Endothelial cell of umbilical vein (primary cell): ENCODE measurements at regions not wholly inside any gene's neighbourhood (a gene's known extent, or its start where the extent isn't known, plus 50 kb on each side); places are given as distances from the start of the nearest gene placed in this dataset.
"Not testable (repeated sequence)": the region's sequence is repeated elsewhere in the genome, so short reads cannot be mapped to it uniquely, and the experiment has no call there.

Experiments
- BruUV-seq: library from RNA; stranded (reverse); fragments of 400-500 nt; replicated peaks from 2 replicates; lab custom pipeline; 2021; lab: Mats Ljungman, UMichigan
- CTCF ChIA-PET: fragments of 300-600, 350-600 bp; sonication (Branson Sonifier 250); formaldehyde crosslinking; loops from one replicate; lab custom pipeline; 2021; ENCODE audit warnings: antibody characterized with exemption, inconsistent platforms; lab: Charles Lee
- POLR2A ChIA-PET: fragments of 300-600, 350-600 bp; sonication (Branson Sonifier 250); formaldehyde crosslinking; loops from one replicate; lab custom pipeline; 2021; ENCODE audit warnings: antibody characterized with exemption, inconsistent platforms; lab: Charles Lee
- DNase-seq: peaks from one replicate; pipeline ENCODE4 v3.0.0-alpha.2; 2011; ENCODE audit warnings: low read depth, low spot score
- FAIRE-seq: peaks from 2 replicates; lab custom pipeline; 2011; peaks lifted over from hg19 to GRCh38; lab: Jason Lieb, UNC
- H2AFZ ChIP-seq: 2 replicates; pipeline ENCODE4 v1.6.0; 2012; ENCODE audit warnings: low read depth, low read length, control low read depth, inconsistent platforms
- H3K27ac ChIP-seq: 2 replicates; pipeline ENCODE4 v1.5.1; 2011; ENCODE audit warnings: low read depth, mild to moderate bottlenecking, control low read depth, low read length, moderate library complexity; ENCODE audit not compliant: insufficient read depth
- H3K27me3 ChIP-seq, 2 experiments: 2 replicates each; pipeline versions ENCODE4 v1.6.0 to v1.6.1; 2011; ENCODE audit warnings: low read length in 2 of 2, mixed read lengths in 1 of 2; ENCODE audit not compliant: control insufficient read depth in 2 of 2, insufficient read depth in 2 of 2
- H3K36me3 ChIP-seq, 2 experiments: 2 replicates in 1 of 2; 3 replicates in 1 of 2; pipeline ENCODE4 v1.5.1; 2011; ENCODE audit warnings: low read length in 2 of 2, mild to moderate bottlenecking in 1 of 2, moderate library complexity in 1 of 2; ENCODE audit not compliant: control insufficient read depth in 2 of 2, insufficient read depth in 2 of 2; ENCODE audit errors: extremely low read depth in 1 of 2
- H3K4me1 ChIP-seq: 3 replicates; pipeline ENCODE4 v1.5.1; 2011; ENCODE audit warnings: mild to moderate bottlenecking, low read length; ENCODE audit not compliant: control insufficient read depth, insufficient read depth; ENCODE audit errors: extremely low read depth
- H3K4me2 ChIP-seq: 2 replicates; pipeline ENCODE4 v1.6.1; 2011; ENCODE audit warnings: low read length, control low read depth, mixed read lengths; ENCODE audit not compliant: insufficient read depth
- H3K4me3 ChIP-seq, 3 experiments: fragments of 200-600 bp in 1 of 3; sonication (generic), shearing (Covaris generic) in 1 of 3; replicated peaks in 1 of 3; 2 replicates each; pipeline ENCODE4 v1.5.1; 2011 to 2016; ENCODE audit warnings: control low read depth in 3 of 3, low read length in 3 of 3, mild to moderate bottlenecking in 2 of 3, inconsistent platforms in 1 of 3, low read depth in 1 of 3, moderate library complexity in 1 of 3; ENCODE audit not compliant: insufficient read depth in 1 of 3
- H3K79me2 ChIP-seq: 2 replicates; pipeline ENCODE4 v1.6.0; 2012; ENCODE audit warnings: low read length, inconsistent platforms; ENCODE audit not compliant: control insufficient read depth, insufficient read depth
- H3K9ac ChIP-seq: replicated peaks from 2 replicates; pipeline ENCODE3; 2011; ENCODE audit warnings: low read length, control low read depth; ENCODE audit not compliant: insufficient read depth; ENCODE audit errors: extremely low read depth
- H3K9me1 ChIP-seq: replicated peaks from 3 replicates; pipeline ENCODE4 v1.6.0; 2011; ENCODE audit warnings: mild to moderate bottlenecking, low read length; ENCODE audit not compliant: control insufficient read depth, insufficient read depth; ENCODE audit errors: extremely low read depth
- H3K9me3 ChIP-seq: replicated peaks from 2 replicates; pipeline ENCODE4 v1.5.1; 2012; ENCODE audit warnings: low read length, inconsistent platforms; ENCODE audit not compliant: control insufficient read depth, insufficient read depth
- H4K20me1 ChIP-seq: replicated peaks from 2 replicates; pipeline ENCODE3; 2011; ENCODE audit warnings: mild to moderate bottlenecking, low read length; ENCODE audit not compliant: control insufficient read depth, insufficient read depth; ENCODE audit errors: extremely low read depth
- CTCF ChIP-seq, 2 donors: IDR thresholded peaks; 1 replicate in 1 of 2; 2 replicates in 1 of 2; pipeline ENCODE4 v1.5.1; 2011; ENCODE audit warnings: low read length in 2 of 2, mild to moderate bottlenecking in 2 of 2, moderate library complexity in 2 of 2, control low read depth in 1 of 2, inconsistent platforms in 1 of 2, low read depth in 1 of 2; ENCODE audit not compliant: insufficient read depth in 1 of 2; ENCODE audit errors: extremely low read depth in 1 of 2
- EZH2 ChIP-seq: IDR thresholded peaks from 2 replicates; pipeline ENCODE4 v1.6.1; 2012; ENCODE audit warnings: borderline replicate concordance, low read depth, mild to moderate bottlenecking, moderate library complexity, low read length, inconsistent platforms; ENCODE audit not compliant: severe bottlenecking
- FOS ChIP-seq: IDR thresholded peaks from 2 replicates; pipeline ENCODE4 v1.6.1; 2011; ENCODE audit warnings: mild to moderate bottlenecking, low read length, moderate library complexity, borderline replicate concordance; ENCODE audit not compliant: insufficient read depth
- GATA2 ChIP-seq: IDR thresholded peaks from 2 replicates; pipeline ENCODE4 v1.7.0; 2011; ENCODE audit warnings: low read depth, mild to moderate bottlenecking, moderate library complexity, mixed read lengths, low read length; ENCODE audit not compliant: insufficient read length, insufficient read depth
- JUN ChIP-seq: IDR thresholded peaks from 2 replicates; pipeline ENCODE4 v1.6.1; 2011; ENCODE audit warnings: borderline replicate concordance, low read depth; ENCODE audit not compliant: insufficient read length, insufficient read depth
- MAX ChIP-seq: IDR thresholded peaks from 2 replicates; pipeline ENCODE4 v1.6.1; 2011; ENCODE audit not compliant: insufficient read depth, insufficient read length
- MYC ChIP-seq: IDR thresholded peaks from one replicate; pipeline ENCODE4 v1.6.1; 2011; ENCODE audit warnings: mild to moderate bottlenecking, low read depth, low read length
- POLR2A ChIP-seq: IDR thresholded peaks from 2 replicates; pipeline ENCODE4 v1.6.1; 2012; ENCODE audit warnings: low read depth, mild to moderate bottlenecking, control low read depth, low read length
- POLR2AphosphoS5 ChIP-seq: IDR thresholded peaks from 2 replicates; pipeline ENCODE4 v1.6.1; 2012; ENCODE audit warnings: low read depth, mild to moderate bottlenecking, control low read depth, low read length, moderate library complexity; ENCODE audit not compliant: insufficient read depth
- dilution Hi-C: fragments of 300-500 bp; cut with MboI; formaldehyde crosslinking; loops from one replicate; pipeline ENCODE4 v1.15.0; 2019; ENCODE audit warnings: low sequenced_read_pairs; ENCODE audit not compliant: extremely low pct_ligation_motif_present
- intact Hi-C: fragments of 100-400 bp; cut with micrococcal nuclease; formaldehyde crosslinking; loops from one replicate; pipeline ENCODE4 v1.10.0; 2022

GRCh38 chr1:29388170-29388569 lies 151.8 kb downstream of the PTPRU start:
- FAIRE-seq, result no peak
- DNase-seq, result no peak
- Histone ChIP-seq H3K4me3 (no peak overlapping the region), H2AFZ (no peak overlapping the region), H3K27me3 (no peaks in the 10 kb centered on the region), H3K9ac (no peak overlapping the region), H3K79me2 (no peaks in the 10 kb centered on the region), H3K36me3 (no peaks in the 10 kb centered on the region), H3K9me1 (no peaks in the 10 kb centered on the region), H3K27ac (no peak overlapping the region), H3K4me1 (peaks cover 18% of the 10 kb centered on the region), H3K4me2 (no peak overlapping the region), H3K9me3 (no peaks in the 10 kb centered on the region), H4K20me1 (no peaks in the 10 kb centered on the region)
- POLR2A ChIA-PET, result no interaction called here
- no TSS peak for BruUV-seq
- CTCF ChIA-PET, result no interaction called here
- intact Hi-C loops, result no loop called here
- dilution Hi-C loops, result no loop called here
- TF ChIP-seq GATA2 (no peak), POLR2AphosphoS5 (no peak), MYC (no peak)

GRCh38 chr1:29387210-29387609 lies 150.9 kb downstream of the PTPRU start:
- Histone ChIP-seq H3K9ac (no peak overlapping the region), H3K9me1 (no peaks in the 10 kb centered on the region), H3K27me3 (no peaks in the 10 kb centered on the region), H3K4me3 (no peak overlapping the region), H3K79me2 (no peaks in the 10 kb centered on the region), H3K4me2 (no peak overlapping the region), H2AFZ (no peak overlapping the region), H3K36me3 (no peaks in the 10 kb centered on the region), H3K4me1 (peaks cover 18% of the 10 kb centered on the region), H3K9me3 (no peaks in the 10 kb centered on the region), H3K27ac (no peak overlapping the region), H4K20me1 (no peaks in the 10 kb centered on the region)
- TF ChIP-seq MAX, result no peak
- no peak for TF ChIP-seq EZH2
- no peak for TF ChIP-seq POLR2AphosphoS5
- TF ChIP-seq FOS, result no peak
- no peak for TF ChIP-seq POLR2A
- TF ChIP-seq GATA2, result no peak
- no peak for TF ChIP-seq JUN
- no peak for TF ChIP-seq CTCF (IDR thresholded peaks at IDR 0.05; ENCODE audit: extremely low read depth in 1 of 2, insufficient read depth in 1 of 2, low read depth in 1 of 2, low read length in 2 of 2)
- TF ChIP-seq MYC, result no peak
- intact Hi-C loops (no loop called here), dilution Hi-C loops (no loop called here)
- no peak for FAIRE-seq
- DNase-seq, result no peak
- BruUV-seq, result no TSS peak
- POLR2A ChIA-PET, result no interaction called here
- CTCF ChIA-PET, result interaction anchor here (4.7 kb wide), 1 partner anchor 9 kb away, joined by 25 read pairs; no protein-coding TSS in a partner anchor

- H2AFZ ChIP-seq, H3K4me2 ChIP-seq, dilution Hi-C loops, H3K9ac ChIP-seq, POLR2A ChIA-PET, DNase-seq, H3K27ac ChIP-seq, H3K27me3 ChIP-seq, H3K79me2 ChIP-seq, BruUV-seq, FAIRE-seq, H4K20me1 ChIP-seq, H3K4me3 ChIP-seq, H3K36me3 ChIP-seq, H3K9me1 ChIP-seq, intact Hi-C loops, H3K9me3 ChIP-seq: not testable (repeated sequence)
- peaks cover 18% of the 10 kb centered on the region for H3K4me1 ChIP-seq
- CTCF ChIA-PET, result interaction anchor here (4.7 kb wide), 1 partner anchor 10 kb away, joined by 25 read pairs; no protein-coding TSS in a partner anchor
These were observed 150.1 kb downstream of the PTPRU start for GRCh38 chr1:29386453-29386852.
